Keratinocyte (primary cell): ENCODE measurements at regions not wholly inside any gene's neighbourhood (a gene's known extent, or its start where the extent isn't known, plus 50 kb on each side); places are given as distances from the start of the nearest gene placed in this dataset.

Experiments
- DNase-seq: peaks from one replicate; pipeline ENCODE4 v3.0.0-alpha.2; 2011; ENCODE audit warnings: low read depth, missing footprints, low spot score
- FAIRE-seq: peaks from 2 replicates; lab custom pipeline; 2011; peaks lifted over from hg19 to GRCh38; lab: Jason Lieb, UNC
- H2AFZ ChIP-seq: 2 replicates; pipeline ENCODE4 v1.6.0; 2012; ENCODE audit warnings: low read length, control low read depth, inconsistent platforms; ENCODE audit not compliant: control insufficient read depth
- H3K27ac ChIP-seq: 2 replicates; pipeline ENCODE4 v1.5.1; 2011; ENCODE audit warnings: low read length; ENCODE audit not compliant: control insufficient read depth, insufficient read depth
- H3K27me3 ChIP-seq: 3 replicates; pipeline ENCODE4 v1.6.0; 2011; ENCODE audit warnings: low read length; ENCODE audit not compliant: control insufficient read depth, insufficient read depth; ENCODE audit errors: extremely low read depth
- H3K36me3 ChIP-seq, 2 experiments: 2 replicates in 1 of 2; 3 replicates in 1 of 2; pipeline ENCODE4 v1.5.1; 2011; ENCODE audit warnings: low read length in 2 of 2, mild to moderate bottlenecking in 1 of 2; ENCODE audit not compliant: control insufficient read depth in 2 of 2, insufficient read depth in 2 of 2; ENCODE audit errors: extremely low read depth in 1 of 2
- H3K4me1 ChIP-seq: 3 replicates; pipeline ENCODE4 v1.5.1; 2011; ENCODE audit warnings: low read length; ENCODE audit not compliant: control insufficient read depth, insufficient read depth; ENCODE audit errors: extremely low read depth
- H3K4me2 ChIP-seq: 3 replicates; pipeline ENCODE4 v1.6.0; 2011; ENCODE audit warnings: low read depth, low read length; ENCODE audit not compliant: control insufficient read depth, insufficient read depth; ENCODE audit errors: extremely low read depth
- H3K4me3 ChIP-seq, 3 experiments: fragments of 200-600 bp in 1 of 3; sonication (generic) in 1 of 3; 2 replicates in 2 of 3; 3 replicates in 1 of 3; pipeline ENCODE4 v1.5.1; 2011 to 2016; ENCODE audit warnings: low read length in 3 of 3, mild to moderate bottlenecking in 3 of 3, control low read depth in 2 of 3, inconsistent platforms in 1 of 3, low read depth in 1 of 3, mixed read lengths in 1 of 3, mixed run types in 1 of 3, moderate library complexity in 1 of 3; ENCODE audit not compliant: control insufficient read depth in 2 of 3, insufficient read depth in 2 of 3; ENCODE audit errors: extremely low read depth in 1 of 3
- H3K79me2 ChIP-seq: 2 replicates; pipeline ENCODE4 v1.6.0; 2012; ENCODE audit warnings: low read length; ENCODE audit not compliant: control insufficient read depth, insufficient read depth
- H3K9ac ChIP-seq: 3 replicates; pipeline ENCODE4 v1.6.0; 2011; ENCODE audit warnings: low read length; ENCODE audit not compliant: control insufficient read depth, insufficient read depth; ENCODE audit errors: extremely low read depth
- H3K9me1 ChIP-seq: 3 replicates; pipeline ENCODE4 v1.6.0; 2011; ENCODE audit warnings: low read length; ENCODE audit not compliant: control insufficient read depth, insufficient read depth; ENCODE audit errors: extremely low read depth
- H3K9me3 ChIP-seq: 2 replicates; pipeline ENCODE4 v1.5.1; 2012; ENCODE audit warnings: low read depth, low read length; ENCODE audit not compliant: control insufficient read depth
- H4K20me1 ChIP-seq: 3 replicates; pipeline ENCODE4 v1.6.0; 2011; ENCODE audit warnings: low read length; ENCODE audit not compliant: control insufficient read depth, insufficient read depth; ENCODE audit errors: extremely low read depth
- CTCF ChIP-seq, 3 experiments: IDR thresholded peaks in 1 of 3; conservative IDR thresholded peaks in 1 of 3; optimal IDR thresholded peaks in 1 of 3; 2 replicates in 2 of 3; 3 replicates in 1 of 3; pipeline versions ENCODE3 to v1.5.1; 2011; ENCODE audit warnings: low read length in 3 of 3, mild to moderate bottlenecking in 3 of 3, moderate library complexity in 2 of 3, control low read depth in 1 of 3, inconsistent platforms in 1 of 3; ENCODE audit not compliant: insufficient read depth in 2 of 3; ENCODE audit errors: extremely low read depth in 1 of 3
- EZH2 ChIP-seq: IDR thresholded peaks from one replicate; pipeline ENCODE4 v1.6.1; 2012; ENCODE audit warnings: inconsistent platforms, mild to moderate bottlenecking, low read length, moderate library complexity
- dilution Hi-C: fragments of 300-500 bp; cut with MboI; formaldehyde crosslinking; loops from one replicate; pipeline ENCODE4 v1.7.0; 2020; ENCODE audit warnings: low sequenced_read_pairs; ENCODE audit not compliant: extremely low pct_ligation_motif_present

DNA sequence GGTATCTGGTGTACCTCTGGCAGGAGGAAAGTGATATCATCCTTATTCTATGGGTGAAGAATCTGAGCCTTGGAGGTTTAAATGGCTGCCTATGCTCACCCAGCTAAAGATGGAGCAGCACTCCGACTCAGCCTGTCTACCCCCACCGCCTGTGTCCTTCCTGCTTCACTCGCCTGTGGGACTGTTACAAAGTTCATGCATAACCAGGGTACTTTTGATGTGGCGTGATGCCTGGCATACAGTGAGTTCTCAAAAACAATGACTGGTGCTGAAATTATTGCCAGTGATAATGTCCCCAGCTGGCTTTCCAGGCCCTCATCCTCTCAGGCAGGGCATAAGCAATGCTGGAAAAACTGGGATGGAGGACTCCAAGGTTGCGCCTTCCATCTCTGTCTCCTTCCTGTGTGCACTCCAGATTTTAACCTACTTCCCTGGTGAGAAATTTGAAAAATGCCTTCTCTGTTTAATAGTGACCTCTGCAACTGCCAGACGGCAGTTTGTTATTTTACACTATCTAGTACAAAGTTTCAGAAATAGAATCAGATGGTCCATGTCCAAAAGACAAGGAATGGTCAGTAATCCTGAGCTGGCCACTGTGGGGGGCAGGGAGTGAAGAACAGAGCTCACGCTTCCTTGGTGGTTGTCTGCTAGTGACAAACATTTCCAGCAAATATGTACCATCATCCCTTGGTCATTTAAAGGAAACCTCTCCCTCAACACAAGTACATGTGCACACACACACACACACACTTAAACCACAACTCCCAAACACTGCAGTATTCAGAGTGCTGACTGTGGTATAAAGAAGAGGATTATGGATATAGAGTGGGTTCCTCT is 86.5 kb upstream of the NMNAT3 start:
- Histone ChIP-seq H3K36me3 (no peaks in the 10 kb centered on the region), H3K9me1 (no peaks in the 10 kb centered on the region), H3K27me3 (no peaks in the 10 kb centered on the region), H3K9me3 (no peaks in the 10 kb centered on the region), H3K4me3 (no peak overlapping the region), H3K79me2 (no peaks in the 10 kb centered on the region), H4K20me1 (no peaks in the 10 kb centered on the region), H2AFZ (no peak overlapping the region), H3K4me2 (no peak overlapping the region), H3K9ac (no peak overlapping the region), H3K4me1 (no peaks in the 10 kb centered on the region), H3K27ac (no peak overlapping the region)
- TF ChIP-seq EZH2: no peak
- TF ChIP-seq CTCF (optimal IDR thresholded peaks at IDR 0.05 in 1 of 3, IDR thresholded peaks at IDR 0.05 in 1 of 3, conservative IDR thresholded peaks at IDR 0.05 in 1 of 3; ENCODE audit: extremely low read depth in 1 of 3, insufficient read depth in 2 of 3, low read length in 3 of 3): no peak
- dilution Hi-C loops: no loop called here
- no peak for DNase-seq
- no peak for FAIRE-seq

DNA sequence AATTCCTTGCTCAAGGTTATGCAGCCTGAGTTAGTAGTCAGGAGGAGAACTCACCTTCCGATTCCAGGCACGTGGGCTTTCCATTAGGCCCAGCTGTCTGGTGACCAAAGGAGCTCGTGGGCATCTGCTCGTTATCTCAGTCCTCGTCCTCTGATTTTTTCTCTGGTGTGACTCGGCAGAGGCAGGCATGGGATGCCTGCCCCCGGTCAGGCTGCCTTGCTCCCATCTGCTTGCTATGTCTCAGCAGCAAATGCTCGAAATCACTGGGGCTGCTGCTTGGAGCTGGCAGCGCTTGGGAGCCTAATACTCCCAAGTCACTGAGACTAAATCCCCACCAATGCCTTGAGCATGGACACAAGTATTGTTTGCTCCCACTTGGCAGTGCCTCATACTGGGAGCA is 84.5 kb upstream of the NMNAT3 start:
- Histone ChIP-seq H3K9ac (no peak overlapping the region), H3K9me3 (no peaks in the 10 kb centered on the region), H3K4me2 (no peak overlapping the region), H3K36me3 (no peaks in the 10 kb centered on the region), H3K27me3 (no peaks in the 10 kb centered on the region), H3K79me2 (no peaks in the 10 kb centered on the region), H2AFZ (no peak overlapping the region), H3K9me1 (no peaks in the 10 kb centered on the region), H4K20me1 (no peaks in the 10 kb centered on the region), H3K4me3 (no peak overlapping the region), H3K27ac (no peak overlapping the region), H3K4me1 (no peaks in the 10 kb centered on the region)
- TF ChIP-seq EZH2 (no peak), CTCF (optimal IDR thresholded peaks at IDR 0.05 in 1 of 3, IDR thresholded peaks at IDR 0.05 in 1 of 3, conservative IDR thresholded peaks at IDR 0.05 in 1 of 3; ENCODE audit: extremely low read depth in 1 of 3, insufficient read depth in 2 of 3, low read length in 3 of 3) (no peak)
- FAIRE-seq: no peak
- no peak for DNase-seq
- dilution Hi-C loops: no loop called here
